Epithelial cell of prostate (primary cell): ENCODE measurements at regions not wholly inside any gene's neighbourhood (a gene's known extent, or its start where the extent isn't known, plus 50 kb on each side); places are given as distances from the start of the nearest gene placed in this dataset.
"Not testable (repeated sequence)": the region's sequence is repeated elsewhere in the genome, so short reads cannot be mapped to it uniquely, and the experiment has no call there.

ENCODE experiments used
- DNase-seq: peaks from one replicate; pipeline ENCODE4 v3.0.0-alpha.2; 2011; ENCODE audit warnings: low read depth, low spot score
- H3K27ac ChIP-seq: fragments of 450-650 bp; 2 replicates; pipeline ENCODE4 v1.5.1; 2017; ENCODE audit warnings: mild to moderate bottlenecking

- no peak for DNase-seq
- no peak overlapping the region for H3K27ac ChIP-seq
These were observed 153.6 kb upstream of the ZNF804A start for GRCh38 chr2:184444623-184445223.

GRCh38 chr2:184449760-184450159 is 148.6 kb upstream of the ZNF804A start:
- no peak overlapping the region for H3K27ac ChIP-seq
- no peak for DNase-seq

- H3K27ac ChIP-seq = no peak overlapping the region
- DNase-seq = no peak
These were observed 145.4 kb upstream of the ZNF804A start for GRCh38 chr2:184452907-184453306.

DNA sequence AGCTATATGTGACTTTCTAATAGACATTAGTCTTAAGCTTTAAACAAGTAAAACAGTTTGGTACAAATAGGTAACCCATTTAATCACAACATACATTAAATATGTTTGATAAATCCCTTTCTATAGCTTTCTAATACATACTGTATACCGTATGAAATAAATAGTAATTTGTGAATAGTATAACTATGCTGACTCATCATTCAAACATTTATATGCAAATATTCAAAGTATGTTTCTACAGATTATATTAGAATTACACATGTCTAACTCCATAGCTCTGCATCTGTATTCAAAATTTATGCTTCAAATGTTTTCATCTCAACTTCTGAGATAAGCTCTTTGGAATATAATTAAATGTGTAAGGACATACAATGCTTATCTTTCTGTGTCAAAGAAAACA is 142.7 kb upstream of the ZNF804A start:
- H3K27ac ChIP-seq = no peak overlapping the region
- no peak for DNase-seq

- not testable (repeated sequence) for H3K27ac ChIP-seq, DNase-seq
These were observed 141.6 kb upstream of the ZNF804A start for GRCh38 chr2:184456693-184457092.

- no peak overlapping the region for H3K27ac ChIP-seq
- no peak for DNase-seq
These were observed 135.0 kb upstream of the ZNF804A start for GRCh38 chr2:184463102-184463865.

GRCh38 chr2:184463866-184464248 is 134.5 kb upstream of the ZNF804A start:
- H3K27ac ChIP-seq = no peak overlapping the region
- DNase-seq = no peak

GRCh38 chr2:184468826-184469225 is 129.5 kb upstream of the ZNF804A start:
- no peak for DNase-seq
- no peak overlapping the region for H3K27ac ChIP-seq

DNA sequence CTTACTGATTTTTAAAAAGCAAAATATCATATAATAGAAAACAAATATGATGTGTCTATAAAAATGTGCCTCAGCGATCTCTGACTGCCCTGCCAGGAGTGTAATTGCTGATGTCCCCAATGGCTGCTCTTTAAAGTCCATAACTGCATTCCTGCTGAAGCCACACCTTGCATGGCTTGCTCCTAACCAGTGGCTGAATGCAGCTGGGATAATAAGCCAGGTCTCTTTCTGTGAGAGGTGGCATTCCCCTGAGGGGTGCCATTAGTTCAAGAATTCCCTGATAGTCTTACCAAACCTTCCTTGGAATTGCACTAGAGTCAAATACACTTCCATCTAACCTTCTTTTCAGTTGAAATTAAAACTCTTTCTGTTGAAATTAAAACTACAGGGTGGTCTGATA is 125.8 kb upstream of the ZNF804A start:
- no peak overlapping the region for H3K27ac ChIP-seq

GRCh38 chr2:184481865-184482264 is 116.5 kb upstream of the ZNF804A start:
- H3K27ac ChIP-seq = no peak overlapping the region
- DNase-seq = no peak

More for the DNA sequence above, 125.8 kb upstream of the ZNF804A start:
- DNase-seq = no peak

DNA sequence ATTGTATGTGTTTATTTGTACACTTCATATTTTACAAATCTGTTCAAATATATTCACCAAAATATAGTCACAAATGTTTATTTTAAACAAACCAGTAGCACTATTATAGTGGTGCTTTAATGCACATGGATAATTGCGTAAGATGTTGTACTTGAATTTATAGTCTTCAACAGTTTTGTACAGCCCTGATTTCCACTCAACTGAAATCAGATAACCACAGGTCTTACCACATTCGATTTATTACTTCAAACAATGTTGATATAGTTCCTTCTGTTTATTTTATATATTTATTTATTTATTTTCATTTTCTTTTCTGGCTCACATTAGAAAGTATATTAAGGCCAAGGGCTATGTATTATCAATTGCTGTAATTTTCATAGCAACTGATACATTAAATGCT is 99.4 kb upstream of the ZNF804A start:
- DNase-seq = no peak
- H3K27ac ChIP-seq = no peak overlapping the region

- DNase-seq = no peak
- H3K27ac ChIP-seq = no peak overlapping the region
These were observed 94.1 kb upstream of the ZNF804A start for GRCh38 chr2:184504252-184504651.

DNA sequence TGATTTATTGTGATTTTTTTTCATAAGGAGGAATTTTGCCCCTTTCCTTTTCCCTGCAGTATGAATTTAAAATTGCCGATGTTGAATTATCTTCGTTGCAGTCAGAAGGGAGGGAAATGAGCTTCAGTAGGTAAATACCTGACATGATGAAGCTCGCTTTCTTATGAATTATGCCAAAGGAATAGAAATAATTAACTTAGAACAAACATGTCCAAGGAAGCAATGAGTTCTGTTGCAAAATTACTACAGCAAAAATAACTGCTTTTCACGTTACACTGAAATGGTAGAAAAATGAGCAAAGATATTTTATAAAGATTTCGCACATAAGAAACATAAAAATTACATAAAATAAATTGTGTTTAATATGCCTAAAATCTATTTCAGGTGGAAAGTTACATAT is 91.1 kb upstream of the ZNF804A start:
- no peak for DNase-seq
- no peak overlapping the region for H3K27ac ChIP-seq

GRCh38 chr2:184517402-184517801 is 80.9 kb upstream of the ZNF804A start:
- no peak overlapping the region for H3K27ac ChIP-seq
- DNase-seq = no peak

GRCh38 chr2:184520441-184520840 is 77.9 kb upstream of the ZNF804A start:
- no peak overlapping the region for H3K27ac ChIP-seq
- DNase-seq = no peak

GRCh38 chr2:184523732-184524131 is 74.6 kb upstream of the ZNF804A start:
- DNase-seq = no peak

DNA sequence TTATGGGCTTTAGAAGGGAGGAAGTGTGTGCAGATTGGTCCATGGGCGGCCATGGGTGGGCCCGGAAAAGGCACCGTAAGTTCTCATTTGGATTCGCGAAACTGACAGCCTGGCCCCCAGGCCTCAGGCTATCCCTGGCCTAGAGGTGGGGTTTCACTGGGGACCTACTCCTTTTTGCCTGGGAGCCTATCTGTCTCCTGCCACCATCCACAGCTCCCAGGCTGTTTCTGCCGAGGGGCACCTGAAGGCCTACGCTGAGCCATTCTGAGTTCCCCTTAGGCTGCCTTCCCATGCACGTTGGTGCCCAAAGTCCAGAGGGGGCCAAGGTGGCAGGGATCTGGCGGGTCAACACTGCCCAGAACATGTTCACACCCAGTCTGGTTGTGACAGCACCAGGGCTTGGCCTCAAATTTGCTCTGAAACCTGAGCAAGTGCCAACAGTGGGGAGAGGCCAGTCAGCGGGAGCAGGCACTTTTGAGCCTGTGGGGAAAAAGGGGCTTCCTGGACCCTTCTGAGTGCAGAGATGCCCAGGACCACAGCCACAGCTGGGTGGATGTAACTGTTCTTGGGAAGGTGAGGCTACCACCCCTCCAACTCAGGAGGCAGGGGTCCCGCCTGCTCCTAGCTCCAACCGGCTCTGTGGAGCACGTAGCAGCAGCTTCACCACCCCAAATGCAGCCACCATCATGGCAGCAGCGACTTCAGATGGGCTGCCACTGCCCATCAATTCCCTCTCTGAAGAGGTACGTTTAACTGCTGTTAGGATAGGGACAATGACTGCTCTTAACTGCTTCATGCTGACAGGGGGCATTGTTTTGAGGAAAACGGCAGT is 73.6 kb upstream of the ZNF804A start:
- DNase-seq = no peak
- H3K27ac ChIP-seq = no peak overlapping the region

More at GRCh38 chr2:184523732-184524131, 74.6 kb upstream of the ZNF804A start:
- no peak overlapping the region for H3K27ac ChIP-seq

GRCh38 chr2:184527058-184527457 is 71.3 kb upstream of the ZNF804A start:
- no peak for DNase-seq

DNA sequence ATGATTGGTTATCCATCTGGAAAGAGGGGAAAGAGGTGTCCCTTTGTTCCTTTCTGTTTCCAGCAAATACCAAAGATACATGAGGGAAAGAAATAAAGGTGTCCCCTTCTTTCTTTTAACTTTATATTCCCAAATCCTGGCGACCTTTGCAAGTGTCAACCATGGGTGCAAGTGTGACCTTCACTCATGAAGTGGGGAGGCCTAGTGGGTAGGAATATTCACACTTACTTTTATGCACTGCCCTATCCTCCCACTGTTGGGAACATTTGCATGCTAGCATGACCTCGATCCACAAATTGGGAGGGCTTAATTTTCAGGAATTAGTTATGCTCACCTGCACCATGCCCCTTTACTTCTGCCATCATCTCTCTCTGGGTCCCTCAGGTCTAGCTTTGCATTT is 70.2 kb upstream of the ZNF804A start:
- no peak overlapping the region for H3K27ac ChIP-seq
- no peak for DNase-seq

More at GRCh38 chr2:184527058-184527457, 71.3 kb upstream of the ZNF804A start:
- H3K27ac ChIP-seq = no peak overlapping the region

DNA sequence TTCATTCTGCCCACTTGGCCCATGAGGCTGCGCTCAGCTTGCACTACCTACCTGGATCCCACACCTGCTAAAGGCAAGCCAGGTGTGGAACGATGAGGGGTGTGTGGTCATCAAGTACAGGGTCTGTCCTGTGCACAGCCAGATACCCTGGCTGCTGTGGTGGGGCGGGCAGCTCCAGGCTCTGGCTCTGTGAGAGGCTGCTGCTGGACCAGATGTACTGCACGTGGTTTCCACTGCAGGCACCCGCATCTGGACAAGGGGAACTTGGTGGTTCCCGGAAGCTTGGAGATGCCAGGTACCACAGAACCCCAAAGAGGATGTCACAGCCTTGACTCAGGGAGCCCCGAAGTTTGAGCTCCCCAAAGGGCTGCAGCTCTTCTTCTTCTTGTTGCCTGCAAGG is 68.1 kb upstream of the ZNF804A start:
- H3K27ac ChIP-seq = no peak overlapping the region
- no peak for DNase-seq

DNA sequence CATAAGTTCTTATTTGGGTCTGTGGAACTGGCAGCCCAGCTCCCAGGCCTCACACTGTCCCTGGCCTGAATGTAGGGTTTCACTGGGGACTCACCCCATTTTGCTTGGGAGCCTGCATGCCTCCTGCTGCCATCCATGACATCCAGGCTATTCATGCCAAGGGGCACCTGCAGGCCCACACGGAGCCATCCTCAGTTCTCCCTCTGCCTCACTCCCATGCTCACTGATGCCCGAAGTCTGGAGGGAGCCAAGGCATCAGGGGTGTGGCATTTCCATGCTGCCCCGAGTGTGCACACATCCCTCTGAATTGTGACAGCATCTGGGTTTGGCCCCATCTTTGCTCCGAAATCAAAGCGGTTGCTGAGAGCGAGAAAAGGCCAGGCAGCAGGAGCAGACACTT is 67.4 kb upstream of the ZNF804A start:
- no peak overlapping the region for H3K27ac ChIP-seq
- no peak for DNase-seq
